HG03025 (cell line): ENCODE measurements at regions not wholly inside any gene's neighbourhood (a gene's known extent, or its start where the extent isn't known, plus 50 kb on each side); places are given as distances from the start of the nearest gene placed in this dataset.

ENCODE experiments used
- ATAC-seq: cut with Tn5 transposase; IDR thresholded peaks from one replicate; pipeline ENCODE4 v1.9.1; 2021; ENCODE audit warnings: mild to moderate bottlenecking, moderate library complexity; ENCODE audit not compliant: unreplicated experiment, low FRiP score

DNA sequence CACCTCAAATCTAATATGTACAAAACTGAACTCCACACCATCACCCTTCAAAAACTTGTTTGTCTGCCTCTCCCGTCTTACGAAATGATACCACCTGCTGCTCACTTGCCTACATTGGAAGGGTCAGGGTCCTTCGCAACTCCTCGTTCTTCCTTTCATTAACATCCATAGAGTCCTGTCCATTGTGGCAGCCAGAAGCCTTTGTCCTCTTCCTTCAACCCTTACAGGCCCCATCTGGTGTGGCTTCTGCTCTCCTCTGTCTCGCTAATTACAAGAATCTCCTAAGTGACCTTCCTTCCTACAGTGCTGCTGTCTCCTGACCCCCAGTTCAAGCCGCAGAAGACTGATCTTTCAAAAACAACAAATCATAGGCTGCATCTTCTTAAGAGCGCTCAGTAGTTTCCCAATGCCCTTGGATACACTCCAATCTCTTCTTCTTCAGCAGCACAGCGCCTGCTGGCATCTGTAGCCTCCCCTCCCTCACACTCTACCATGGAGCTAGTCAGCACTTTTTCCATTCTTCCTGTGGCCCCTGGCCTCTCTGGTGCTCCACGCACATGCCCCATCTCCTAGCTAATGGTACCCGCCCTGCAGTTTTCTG lies 382.7 kb downstream of the LIG4 start:
- no peak for ATAC-seq

DNA sequence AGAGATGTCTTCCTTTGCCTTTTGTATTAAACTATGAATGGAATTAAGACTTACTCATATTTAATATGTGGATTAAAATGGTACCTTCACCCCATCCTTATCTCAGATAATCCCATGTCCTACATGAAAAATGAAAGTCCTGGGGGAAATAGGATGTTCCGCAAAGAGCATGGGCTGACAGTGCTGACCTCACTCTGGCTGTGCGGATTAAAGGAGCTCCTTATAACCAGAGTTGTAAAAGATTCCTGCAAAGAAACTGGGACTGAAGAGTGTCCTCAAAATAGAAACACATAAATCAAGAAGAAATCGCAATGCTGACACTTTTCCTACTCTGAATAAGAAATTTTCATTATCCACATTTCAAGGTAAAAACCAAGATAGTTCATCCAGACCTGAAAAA lies 384.5 kb downstream of the LIG4 start:
- no peak for ATAC-seq

DNA sequence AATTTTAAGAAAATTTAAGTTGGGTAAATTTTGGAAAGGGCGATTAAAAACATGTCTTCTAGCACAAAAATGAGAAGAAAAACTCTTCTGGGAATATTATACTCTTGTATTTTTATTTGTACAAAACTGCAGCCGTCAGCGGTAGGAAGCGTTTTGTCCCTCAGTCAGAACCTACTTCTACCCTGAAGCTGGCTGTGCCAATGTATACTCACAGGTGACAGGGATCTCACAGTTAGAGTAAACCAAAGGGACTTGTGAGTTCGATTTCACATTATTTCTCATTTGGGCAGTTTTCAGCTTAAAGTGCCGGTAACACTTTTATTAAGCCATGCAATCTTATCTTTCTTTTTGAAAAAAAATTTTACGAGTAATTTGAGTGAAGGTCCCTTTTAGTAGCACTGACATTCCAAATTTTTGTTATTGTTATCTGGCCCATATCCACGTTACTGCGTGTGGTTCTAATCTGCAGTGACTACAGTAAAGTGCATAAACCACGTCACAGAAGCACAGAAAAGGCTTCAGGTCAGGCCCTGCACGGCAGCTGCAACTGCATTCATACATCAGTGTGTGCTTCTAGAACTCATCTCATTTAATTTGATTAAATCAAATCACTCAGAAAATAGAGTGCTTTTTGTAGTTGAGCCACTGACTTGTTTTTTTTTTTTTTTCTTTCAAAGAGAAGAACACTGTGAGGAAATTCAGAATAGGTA lies 387.3 kb downstream of the LIG4 start:
- no peak for ATAC-seq

DNA sequence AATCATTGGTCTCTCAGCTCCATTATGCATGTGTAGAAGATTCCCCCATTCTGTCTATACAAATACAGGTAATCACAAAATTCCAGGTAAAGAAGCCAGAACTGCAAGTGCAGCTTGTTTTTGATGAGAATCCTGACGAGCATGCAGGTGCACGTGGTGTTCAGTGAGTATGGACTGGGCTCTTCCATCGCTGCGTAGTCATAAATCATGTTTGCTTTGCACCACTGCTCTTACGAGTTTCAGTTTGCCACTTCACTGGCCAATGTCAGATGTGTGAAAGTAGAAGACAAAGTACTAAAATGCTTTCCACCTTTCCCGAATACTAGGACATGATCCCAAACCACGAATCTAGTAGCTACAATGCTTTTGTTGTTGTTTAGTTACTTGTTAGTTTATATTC lies 390.7 kb downstream of the LIG4 start:
- ATAC-seq: no peak

DNA sequence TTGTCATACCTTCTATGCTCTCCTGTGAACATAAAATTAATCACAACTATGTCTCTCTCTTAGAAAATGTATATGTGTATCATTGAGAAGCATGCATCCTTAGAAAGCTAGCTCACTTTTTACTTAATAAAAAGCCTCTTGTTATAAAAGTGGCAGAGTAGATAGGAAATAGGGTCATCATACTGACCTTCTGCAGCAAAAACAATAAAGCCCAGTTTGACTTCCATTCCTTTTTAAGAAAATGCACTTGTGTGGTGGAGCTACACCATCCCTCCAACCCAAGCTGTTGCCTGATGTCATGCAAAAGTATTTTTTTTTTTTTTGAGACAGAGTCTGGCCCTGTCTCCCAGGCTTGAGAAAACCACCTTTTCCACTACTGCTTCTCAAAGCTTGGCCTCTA lies 393.3 kb downstream of the LIG4 start:
- no peak for ATAC-seq

GRCh38 chr13:107821492-107821891 lies 393.8 kb downstream of the LIG4 start:
- ATAC-seq: no peak

DNA sequence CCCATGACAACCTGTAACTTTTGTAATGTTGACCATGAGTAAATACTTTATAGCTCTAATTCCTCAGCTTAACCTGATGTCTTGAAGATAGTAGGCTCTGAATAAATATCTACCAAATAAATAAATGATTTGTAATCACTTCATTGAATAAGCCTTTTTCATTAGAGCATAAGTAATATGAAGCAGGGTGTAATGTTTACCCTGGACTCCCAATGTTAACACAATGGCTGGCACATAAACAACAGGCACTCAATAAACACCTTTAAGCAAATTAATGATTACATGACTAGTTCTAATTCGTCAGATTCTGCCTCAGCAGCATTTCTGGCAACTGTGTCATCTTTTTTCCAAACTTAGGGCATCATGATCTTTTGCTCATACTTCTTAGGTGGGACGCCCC lies 396.3 kb downstream of the LIG4 start:
- no peak for ATAC-seq

DNA sequence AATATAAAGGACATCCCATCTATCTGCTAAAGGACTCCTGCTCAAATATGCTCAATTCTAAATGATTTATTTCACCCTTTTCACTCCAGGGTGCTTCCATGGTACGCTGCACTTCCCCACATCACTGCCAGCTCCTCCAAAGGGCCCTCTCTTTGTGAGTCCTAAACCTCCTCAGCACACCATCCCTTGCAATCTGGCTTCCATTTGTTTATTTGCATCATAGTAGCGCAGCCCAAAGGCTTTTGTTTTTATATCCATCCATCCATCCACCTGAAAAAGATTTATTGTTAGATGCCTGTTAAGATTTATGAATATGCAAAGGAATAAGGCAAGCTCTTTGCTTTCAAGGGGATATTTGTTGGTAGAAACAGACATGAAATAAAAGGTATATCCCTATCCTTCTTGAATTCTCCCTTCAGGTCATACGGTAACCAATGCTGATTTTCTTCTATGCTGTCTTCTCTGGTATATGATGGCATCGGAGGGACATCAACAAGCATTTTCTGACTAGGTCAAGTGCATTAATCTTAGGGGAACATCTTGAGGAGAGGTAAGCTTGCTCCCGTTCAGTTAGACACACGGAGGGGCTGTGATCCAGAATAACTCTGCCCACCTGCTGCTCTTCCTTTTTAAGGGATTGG lies 397.6 kb downstream of the LIG4 start:
- no peak for ATAC-seq

- ATAC-seq: no peak
These were observed 403.3 kb downstream of the LIG4 start for GRCh38 chr13:107812014-107812412.

DNA sequence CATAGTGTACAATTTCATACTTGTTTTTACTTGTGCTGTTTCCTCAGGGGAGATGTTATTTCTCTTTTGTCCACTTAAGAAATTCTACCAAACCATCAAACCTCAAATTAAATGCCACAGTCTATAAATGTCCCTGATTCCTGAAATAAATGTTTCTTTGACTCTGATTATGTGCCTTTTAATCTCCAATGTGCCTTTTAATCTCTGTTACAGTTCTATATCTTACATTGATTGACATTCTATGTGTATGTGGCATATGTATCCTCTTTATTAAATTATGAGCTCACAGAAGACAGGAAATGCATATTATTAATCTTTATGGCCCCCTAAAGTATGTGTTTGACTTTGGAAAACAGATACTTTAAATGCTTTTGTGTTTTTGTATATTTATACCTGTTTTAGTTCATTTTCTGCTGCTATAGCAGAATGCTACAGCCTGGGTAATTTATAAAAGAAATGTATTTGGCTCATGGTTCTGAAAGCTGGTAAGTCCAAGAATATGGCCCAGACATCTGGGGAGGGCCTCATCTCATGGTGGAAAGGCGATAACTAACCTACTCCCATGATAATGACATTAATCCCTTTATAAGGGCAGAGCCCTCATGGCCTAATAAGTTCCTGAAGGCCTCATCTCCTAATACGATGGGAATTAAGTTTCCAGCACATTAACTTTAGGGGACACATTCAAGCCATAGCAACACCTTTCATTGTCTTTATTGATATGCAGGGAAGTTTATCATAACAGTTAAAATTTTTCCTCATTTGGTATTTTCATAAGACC lies 403.9 kb downstream of the LIG4 start:
- no peak for ATAC-seq

GRCh38 chr13:107809125-107809524 lies 406.2 kb downstream of the LIG4 start:
- no peak for ATAC-seq

- no peak for ATAC-seq
These were observed 406.9 kb downstream of the LIG4 start for GRCh38 chr13:107808389-107808788.

GRCh38 chr13:107807306-107808073 lies 407.8 kb downstream of the LIG4 start:
- no peak for ATAC-seq

GRCh38 chr13:107806726-107807125 lies 408.6 kb downstream of the LIG4 start:
- ATAC-seq: no peak

- no peak for ATAC-seq
These were observed 411.4 kb downstream of the LIG4 start for GRCh38 chr13:107803822-107804495.

DNA sequence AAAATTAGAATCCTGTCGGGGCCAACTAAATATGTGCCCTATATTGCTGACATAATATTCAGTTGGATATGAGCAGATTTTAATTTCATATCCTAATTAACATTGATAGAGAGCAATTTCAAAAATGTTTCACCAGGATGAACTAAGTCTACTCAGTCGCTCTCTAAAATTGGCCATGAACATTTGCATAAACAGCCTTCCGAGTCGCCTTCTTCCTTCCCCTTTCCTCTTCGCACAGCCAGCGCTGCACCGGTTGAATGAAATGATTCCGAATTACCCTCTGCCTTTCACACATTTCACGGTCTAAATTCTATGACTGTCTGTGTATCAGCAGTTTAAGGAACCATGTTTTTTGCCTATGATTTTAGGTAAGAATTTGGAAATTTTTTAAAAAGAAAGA lies 413.7 kb downstream of the LIG4 start:
- ATAC-seq: no peak

DNA sequence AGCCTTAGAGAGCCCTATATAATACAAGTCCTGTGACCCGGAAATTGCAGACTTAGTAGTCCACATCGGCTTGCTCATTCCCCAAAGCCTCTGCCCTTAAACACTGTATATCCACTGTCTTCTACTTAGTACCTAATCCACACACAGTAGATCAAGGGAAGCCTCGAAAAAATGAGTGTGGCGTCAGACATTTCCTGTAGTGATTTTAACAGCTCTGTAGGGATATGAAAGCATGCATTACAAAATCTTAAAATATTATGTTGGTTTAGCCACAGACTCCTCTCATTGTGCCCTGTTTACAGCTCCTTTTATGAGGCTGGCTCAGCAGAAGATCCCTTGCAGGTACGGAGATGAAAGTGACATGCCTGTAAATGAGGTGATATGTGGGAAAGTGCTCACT lies 416.3 kb downstream of the LIG4 start:
- ATAC-seq: no peak

- ATAC-seq: no peak
These were observed 424.9 kb downstream of the LIG4 start for GRCh38 chr13:107790397-107790796.

DNA sequence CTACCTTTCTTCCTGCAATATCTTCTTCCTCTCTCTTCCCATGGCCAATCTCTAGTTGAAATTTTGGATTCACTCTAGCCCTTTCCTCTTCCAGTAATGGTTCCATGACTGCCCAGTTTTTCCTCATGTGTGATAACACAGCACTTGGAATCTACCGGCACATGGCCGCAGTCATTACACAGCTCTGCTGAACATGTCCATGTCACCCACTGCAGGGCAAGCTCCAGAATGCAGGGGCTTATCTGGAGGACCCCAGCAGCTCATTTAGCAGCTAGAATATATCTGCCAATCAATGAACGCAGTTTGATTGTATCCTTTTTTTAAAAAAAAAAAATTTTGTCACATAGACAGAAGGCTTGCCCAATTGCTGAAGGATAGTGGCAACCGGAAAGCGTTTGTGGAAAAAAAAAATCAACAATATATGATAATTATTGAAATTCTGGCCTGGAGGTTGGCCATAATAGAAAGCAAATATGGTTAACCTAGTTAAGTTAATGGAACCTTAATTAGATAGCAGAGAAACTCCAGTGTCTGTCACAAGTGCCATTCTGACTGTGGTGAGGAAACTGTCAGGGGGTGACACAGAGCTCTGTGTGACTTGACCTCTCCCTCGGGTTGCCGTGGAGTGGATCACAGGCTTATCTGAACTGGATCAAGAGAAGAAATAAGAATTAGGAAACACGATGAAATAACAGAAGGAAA lies 426.7 kb downstream of the LIG4 start:
- ATAC-seq: no peak
